Heart right ventricle (tissue), 16 donors: ENCODE measurements at regions not wholly inside any gene's neighbourhood (a gene's known extent, or its start where the extent isn't known, plus 50 kb on each side); places are given as distances from the start of the nearest gene placed in this dataset.

Source experiments
- ATAC-seq, 8 donors: fragments of 200-7000 bp; cut with Tn5 transposase; one replicate each; pipeline ENCODE4 v1.9.1; 2020; ENCODE audit warnings: mild to moderate bottlenecking in 8 of 8, moderate library complexity in 8 of 8, moderate number of reproducible peaks in 1 of 8
- DNase-seq, 2 donors: peaks; one replicate each; pipeline ENCODE4 v3.0.0-alpha.2; 2020
- H3K27ac ChIP-seq, 10 donors: fragments of 200-600 bp; sonication (generic) in 2 of 10; one replicate each; pipeline versions ENCODE4 v1.5.0 to v1.8.0; 2020 to 2022; ENCODE audit warnings: mild to moderate bottlenecking in 3 of 10
- H3K27me3 ChIP-seq, 7 donors: fragments of 200-600 bp; one replicate each; pipeline ENCODE4 v1.8.0; 2021 to 2022; ENCODE audit warnings: mild to moderate bottlenecking in 2 of 7
- H3K36me3 ChIP-seq, 9 donors: fragments of 200-600 bp; sonication (generic) in 1 of 9; one replicate each; pipeline versions ENCODE4 v1.5.0 to v1.8.0; 2020 to 2022; ENCODE audit warnings: mild to moderate bottlenecking in 2 of 9
- H3K4me1 ChIP-seq, 9 donors: fragments of 200-600 bp; sonication (generic) in 1 of 9; one replicate each; pipeline versions ENCODE4 v1.5.0 to v1.8.0; 2020 to 2022; ENCODE audit warnings: mild to moderate bottlenecking in 4 of 9
- H3K4me3 ChIP-seq, 10 donors: fragments of 200-600 bp; sonication (generic) in 2 of 10; one replicate each; pipeline versions ENCODE4 v1.5.0 to v1.8.0; 2020 to 2022; ENCODE audit warnings: mild to moderate bottlenecking in 7 of 10, moderate library complexity in 2 of 10
- H3K9me3 ChIP-seq, 11 donors: fragments of 200-600 bp in 10 of 11; sonication (generic) in 2 of 11; one replicate each; pipeline versions ENCODE4 v1.5.0 to v1.8.0; 2013 to 2022; ENCODE audit warnings: mild to moderate bottlenecking in 2 of 11, control low read depth in 1 of 11, moderate library complexity in 1 of 11
- CTCF ChIP-seq, 9 donors: fragments of 200-600 bp; sonication (generic) in 2 of 9; IDR thresholded peaks; one replicate each; pipeline versions ENCODE4 v1.5.0 to v1.8.0; 2021 to 2022; ENCODE audit warnings: antibody characterized with exemption in 9 of 9, mild to moderate bottlenecking in 5 of 9, moderate library complexity in 1 of 9
- WGBS, 2 donors: extraction: QIAGEN DNeasy Blood & Tissue Kit; methylation state at CpG; one replicate each; pipeline ENCODE4 v1.1.7; 2013; ENCODE audit warnings: inconsistent platforms in 1 of 2; 5-methylcytosine and 5-hydroxymethylcytosine counted together
- intact Hi-C, 10 donors: fragments of 100-400 bp; cut with DNase I; formaldehyde crosslinking; loops; one replicate each; pipeline versions ENCODE4 v1.11.1 to v1.14.2; 2022
- donor health status: Arrhythmogenic right ventricular cardiomyopathy.
- donor health status: ischemic (EF 13 %, LVEDD 7.1; RV severe dilation, severe dysfunction).
- donor health status: healthy with polysubstance abuse.
- donor health status: DM: no; HTN: yes; CAD: no.
- donor health status: DM: no; HTN: no; CAD: no.
- donor health status: ischemic (EF 25% LVEDD 6.9; RV normal size, moderate dysfunction).
- donor health status: ischemic (EF 25% LVEDD 5.7; RV mildly dilated, moderate dysfunction).
- donor health status: healthy.
- donor health status: DM: yes; HTN: yes; CAD: no.
- donor health status: Ischemic cardiomyopathy.
- donor health status: ischemic (EF 35%, LVEDD 5.7; RV mildly dilated, moderate dysfunction).
- donor health status: nonischemic (EF 11% LVEDD 7.7; RV severe dilation, severe dysfunction).
- donor health status: DM: yes; HTN: yes; CAD: no.
- donor health status: PGD.
- donor health status: ischemic (EF 29% LVEDD 5.4; RV normal size, mild dysfunction).
- donor health status: nonischemic (EF 23%, LVEDD 6.1; RV moderate dilation, normal function).

- no peak overlapping the region for H3K27ac ChIP-seq
- peaks cover 0 to 16% (median 3%) of the 10 kb centered on the region in 7 donors for H3K27me3 ChIP-seq
- intact Hi-C loops: no loop called here
- ATAC-seq (no peak), DNase-seq (no peak)
- peaks cover 0 to 4% (median 0%) of the 10 kb centered on the region in 9 donors for H3K4me1 ChIP-seq
- H3K9me3 ChIP-seq: no peaks in the 10 kb centered on the region
- no peaks in the 10 kb centered on the region for H3K36me3 ChIP-seq
- H3K4me3 ChIP-seq: no peak overlapping the region
- TF ChIP-seq CTCF (IDR thresholded peaks at IDR 0.05): no peak
- 66 to 69% methylated on average over 4 of the region's 4 CpGs for WGBS, 2 donors
These were observed 146.8 kb upstream of the KLHL29 start for GRCh38 chr2:23238011-23238657.

- no peak for ATAC-seq
These were observed 145.6 kb upstream of the KLHL29 start for GRCh38 chr2:23239374-23239773.

GRCh38 chr2:23241121-23241520 lies 143.9 kb upstream of the KLHL29 start:
- 82 to 93% methylated on average over 1 of the region's 1 CpG for WGBS, 2 donors
- no peaks in the 10 kb centered on the region for H3K9me3 ChIP-seq
- no peak for DNase-seq
- no peak overlapping the region for H3K4me3 ChIP-seq
- no peak for TF ChIP-seq CTCF (IDR thresholded peaks at IDR 0.05)
- no peak overlapping the region for H3K27ac ChIP-seq
- peaks cover 0 to 16% (median 0%) of the 10 kb centered on the region in 7 donors for H3K27me3 ChIP-seq
- H3K36me3 ChIP-seq: no peaks in the 10 kb centered on the region
- intact Hi-C loops: no loop called here
- peaks cover 0 to 4% (median 0%) of the 10 kb centered on the region in 9 donors for H3K4me1 ChIP-seq
- ATAC-seq: peak in 2 of 8 donors; percentile 34 to 51

More at GRCh38 chr2:23239374-23239773, 145.6 kb upstream of the KLHL29 start:
- 89 to 92% methylated on average over 8 of the region's 8 CpGs for WGBS, 2 donors
- Histone ChIP-seq H3K4me1 (peaks cover 0 to 4% (median 0%) of the 10 kb centered on the region in 9 donors), H3K27ac (no peak overlapping the region), H3K4me3 (no peak overlapping the region), H3K27me3 (peaks cover 0 to 16% (median 3%) of the 10 kb centered on the region in 7 donors), H3K36me3 (no peaks in the 10 kb centered on the region), H3K9me3 (no peaks in the 10 kb centered on the region)
- DNase-seq: no peak
- no peak for TF ChIP-seq CTCF (IDR thresholded peaks at IDR 0.05)
- intact Hi-C loops: no loop called here

- no peak for DNase-seq
- intact Hi-C loops: no loop called here
- no peaks in the 10 kb centered on the region for H3K9me3 ChIP-seq
- H3K4me3 ChIP-seq: no peak overlapping the region
- no peak for TF ChIP-seq CTCF (IDR thresholded peaks at IDR 0.05)
- H3K36me3 ChIP-seq: no peaks in the 10 kb centered on the region
- 78 to 87% methylated on average over 12 of the region's 12 CpGs for WGBS, 2 donors
- peaks cover 0 to 4% (median 0%) of the 10 kb centered on the region in 9 donors for H3K4me1 ChIP-seq
- no peak overlapping the region for H3K27ac ChIP-seq
- ATAC-seq: no peak
- H3K27me3 ChIP-seq: peaks cover 0 to 16% (median 0%) of the 10 kb centered on the region in 7 donors
These were observed 143.3 kb upstream of the KLHL29 start for GRCh38 chr2:23241611-23242245.
